T-cell (primary cell): ENCODE measurements at regions not wholly inside any gene's neighbourhood (a gene's known extent, or its start where the extent isn't known, plus 50 kb on each side); places are given as distances from the start of the nearest gene placed in this dataset.

Experiments used
- ATAC-seq, 4 experiments: fragments of 200-7000 bp in 3 of 4; fragments of 150-1000 bp in 1 of 4; cut with Tn5 transposase; replicated peaks in 1 of 4; 1 replicate in 3 of 4; 2 replicates in 1 of 4; pipeline ENCODE4 v1.10.0; 2021; ENCODE audit warnings: moderate library complexity in 3 of 4, mild to moderate bottlenecking in 2 of 4, moderate number of reproducible peaks in 1 of 4
- CTCF ChIA-PET, 2 donors: fragments of 300-600 bp; sonication (Branson Sonifier 250); formaldehyde crosslinking; loops; one replicate each; lab custom pipeline; 2022; ENCODE audit warnings: antibody characterized with exemption in 2 of 2; lab: Charles Lee
- POLR2A ChIA-PET, 2 donors: fragments of 300-600 bp; sonication (Branson Sonifier 250); formaldehyde crosslinking; loops; one replicate each; lab custom pipeline; 2022; ENCODE audit warnings: antibody characterized with exemption in 2 of 2; lab: Charles Lee
- DNase-seq, 35 experiments: peaks; one replicate each; pipeline versions ENCODE4 v3.0.0 to v3.0.0-alpha.2; 2013 to 2023
- H3K27ac ChIP-seq: one replicate; pipeline ENCODE4 v1.5.1; 2013; ENCODE audit warnings: low read length
- H3K27me3 ChIP-seq, 2 experiments: replicated peaks in 1 of 2; 1 replicate in 1 of 2; 2 replicates in 1 of 2; pipeline versions ENCODE4 v1.6.1 to v1.7.0; 2013; ENCODE audit warnings: low read length in 1 of 2, mixed read lengths in 1 of 2; ENCODE audit not compliant: control insufficient read depth in 2 of 2, insufficient read depth in 2 of 2; ENCODE audit errors: extremely low read depth in 1 of 2
- H3K36me3 ChIP-seq, 2 donors: 1 replicate in 1 of 2; 2 replicates in 1 of 2; pipeline versions ENCODE4 v1.6.1 to v1.7.0; 2013; ENCODE audit warnings: low read length in 1 of 2; ENCODE audit not compliant: control insufficient read depth in 2 of 2, insufficient read depth in 1 of 2; ENCODE audit errors: extremely low read depth in 1 of 2
- H3K4me1 ChIP-seq, 2 experiments: 1 replicate in 1 of 2; 2 replicates in 1 of 2; pipeline versions ENCODE4 v1.6.1 to v1.7.0; 2013; ENCODE audit warnings: low read length in 2 of 2, mixed read lengths in 1 of 2; ENCODE audit not compliant: insufficient read depth in 2 of 2, control insufficient read depth in 1 of 2; ENCODE audit errors: extremely low read depth in 1 of 2
- H3K4me3 ChIP-seq, 2 donors: 1 replicate in 1 of 2; 2 replicates in 1 of 2; pipeline versions ENCODE4 v1.5.1 to v1.7.0; 2013; ENCODE audit warnings: mild to moderate bottlenecking in 2 of 2, low read length in 1 of 2, moderate library complexity in 1 of 2; ENCODE audit not compliant: control insufficient read depth in 1 of 2; ENCODE audit errors: extremely low read depth in 1 of 2
- H3K9me3 ChIP-seq: 2 replicates; pipeline ENCODE4 v1.7.0; 2013
- H3K27ac Mint-ChIP-seq, 2 donors: one replicate each; pipeline ENCODE4 v1.8.0; 2020 to 2021; ENCODE audit warnings: mild to moderate bottlenecking in 2 of 2, mixed read lengths in 2 of 2
- H3K27me3 Mint-ChIP-seq, 2 donors: one replicate each; pipeline ENCODE4 v1.8.0; 2021 to 2022; ENCODE audit warnings: mixed read lengths in 2 of 2
- H3K36me3 Mint-ChIP-seq: one replicate; pipeline ENCODE4 v1.8.0; 2021; ENCODE audit warnings: mixed read lengths
- H3K4me1 Mint-ChIP-seq, 3 donors: one replicate each; pipeline ENCODE4 v1.8.0; 2020 to 2022; ENCODE audit warnings: mixed read lengths in 3 of 3, mild to moderate bottlenecking in 1 of 3
- H3K4me3 Mint-ChIP-seq, 3 donors: one replicate each; pipeline ENCODE4 v1.8.0; 2020 to 2022; ENCODE audit warnings: mild to moderate bottlenecking in 3 of 3, mixed read lengths in 3 of 3, moderate library complexity in 3 of 3
- H3K9me3 Mint-ChIP-seq, 3 donors: one replicate each; pipeline ENCODE4 v1.8.0; 2020 to 2022; ENCODE audit warnings: mixed read lengths in 3 of 3
- WGBS: methylation state at CpG from one replicate; pipeline ENCODE4 v1.1.5; 2013; ENCODE audit warnings: missing lambda C conversion rate; ENCODE audit not compliant: insufficient coverage; 5-methylcytosine and 5-hydroxymethylcytosine counted together

GRCh38 chr20:51966296-51966971, 164.1 kb upstream of the SALL4 start:
- Histone ChIP-seq H3K9me3 (no peaks in the 10 kb centered on the region), H3K4me3 (no peak overlapping the region), H3K27ac (no peak overlapping the region), H3K4me1 (no peaks in the 10 kb centered on the region), H3K36me3 (no peaks in the 10 kb centered on the region), H3K27me3 (peaks cover 0 to 6% of the 10 kb centered on the region in 2 experiments)
- ChIA-PET CTCF (interaction anchor here in 1 of 2 donors (0.6 kb wide), 1 partner anchor 15 kb away, joined by 3 read pairs; no protein-coding TSS in a partner anchor), POLR2A (no interaction called here)
- H3K27ac Mint-ChIP-seq: no peak overlapping the region
- no peaks in the 10 kb centered on the region for H3K36me3 Mint-ChIP-seq
- no peaks in the 10 kb centered on the region for H3K9me3 Mint-ChIP-seq
- 0% methylated on average over 1 of the region's 8 CpGs for WGBS
- no peak overlapping the region for H3K4me3 Mint-ChIP-seq
- no peaks in the 10 kb centered on the region for H3K4me1 Mint-ChIP-seq
- peaks cover 12 to 13% of the 10 kb centered on the region in 2 donors for H3K27me3 Mint-ChIP-seq
- DNase-seq: peak in 1 of 35 experiments; percentile 18
- no peak for ATAC-seq

- H3K27me3 ChIP-seq: peaks cover 0 to 2% of the 10 kb centered on the region in 2 experiments
- Mint-ChIP-seq H3K9me3 (no peaks in the 10 kb centered on the region), H3K4me1 (peaks cover 7 to 12% (median 10%) of the 10 kb centered on the region in 3 donors), H3K27ac (no peak overlapping the region), H3K36me3 (no peaks in the 10 kb centered on the region), H3K4me3 (no peak overlapping the region), H3K27me3 (peaks cover 23 to 26% of the 10 kb centered on the region in 2 donors)
- POLR2A ChIA-PET: no interaction called here
- H3K4me1 ChIP-seq: no peaks in the 10 kb centered on the region
- H3K9me3 ChIP-seq: no peaks in the 10 kb centered on the region
- no peaks in the 10 kb centered on the region for H3K36me3 ChIP-seq
- DNase-seq: no peak
- CTCF ChIA-PET: no interaction called here
- no peak overlapping the region for H3K4me3 ChIP-seq
- ATAC-seq: no peak
- H3K27ac ChIP-seq: no peak overlapping the region
- WGBS: 92% methylated on average over 4 of the region's 11 CpGs
Measured at GRCh38 chr20:51961964-51962761, 159.8 kb upstream of the SALL4 start.

- H3K36me3 ChIP-seq: no peaks in the 10 kb centered on the region
- no peaks in the 10 kb centered on the region for H3K4me1 ChIP-seq
- H3K27ac ChIP-seq: no peak overlapping the region
- ChIA-PET CTCF (no interaction called here), POLR2A (no interaction called here)
- Mint-ChIP-seq H3K4me1 (peaks cover 7 to 12% (median 10%) of the 10 kb centered on the region in 3 donors), H3K36me3 (no peaks in the 10 kb centered on the region), H3K9me3 (no peaks in the 10 kb centered on the region), H3K27me3 (peaks cover 20 to 23% of the 10 kb centered on the region in 2 donors), H3K4me3 (no peak overlapping the region), H3K27ac (no peak overlapping the region)
- H3K4me3 ChIP-seq: no peak overlapping the region
- no peaks in the 10 kb centered on the region for H3K9me3 ChIP-seq
- DNase-seq (no peak), ATAC-seq (no peak)
- H3K27me3 ChIP-seq: peaks cover 0 to 2% of the 10 kb centered on the region in 2 experiments
- 73% methylated on average over 2 of the region's 12 CpGs for WGBS
Measured at GRCh38 chr20:51960047-51960675, 157.8 kb upstream of the SALL4 start.

- Histone ChIP-seq H3K27ac (no peak overlapping the region), H3K27me3 (peaks cover 0 to 2% of the 10 kb centered on the region in 2 experiments), H3K36me3 (no peaks in the 10 kb centered on the region), H3K4me3 (no peak overlapping the region), H3K9me3 (no peaks in the 10 kb centered on the region), H3K4me1 (no peaks in the 10 kb centered on the region)
- ChIA-PET CTCF (interaction anchor here in 1 of 2 donors (0.7 kb wide), 1 partner anchor 167 kb away, joined by 3 read pairs; no protein-coding TSS in a partner anchor), POLR2A (no interaction called here)
- no peak overlapping the region for H3K27ac Mint-ChIP-seq
- H3K4me3 Mint-ChIP-seq: no peak overlapping the region
- peaks cover 7 to 12% (median 10%) of the 10 kb centered on the region in 3 donors for H3K4me1 Mint-ChIP-seq
- WGBS: no CpG with 5 or more reads among the region's 3 CpGs
- no peak for ATAC-seq
- H3K36me3 Mint-ChIP-seq: no peaks in the 10 kb centered on the region
- DNase-seq: no peak
- H3K9me3 Mint-ChIP-seq: no peaks in the 10 kb centered on the region
- H3K27me3 Mint-ChIP-seq: peaks cover 20 to 23% of the 10 kb centered on the region in 2 donors
Measured at GRCh38 chr20:51959066-51959542, 156.8 kb upstream of the SALL4 start.

- H3K36me3 ChIP-seq: no peaks in the 10 kb centered on the region
- Mint-ChIP-seq H3K9me3 (peaks cover 0 to 4% (median 0%) of the 10 kb centered on the region in 3 donors), H3K4me1 (peaks cover 7 to 12% (median 10%) of the 10 kb centered on the region in 3 donors), H3K36me3 (no peaks in the 10 kb centered on the region), H3K27ac (no peak overlapping the region), H3K4me3 (no peak overlapping the region), H3K27me3 (peaks cover 22 to 23% of the 10 kb centered on the region in 2 donors)
- WGBS: no CpG with 5 or more reads among the region's 11 CpGs
- ATAC-seq: no peak
- CTCF ChIA-PET: interaction anchor here in 1 of 2 donors (0.7 kb wide), 1 partner anchor 168 kb away, joined by 3 read pairs; no protein-coding TSS in a partner anchor
- H3K27me3 ChIP-seq: peaks cover 0 to 2% of the 10 kb centered on the region in 2 experiments
- DNase-seq: no peak
- no peak overlapping the region for H3K27ac ChIP-seq
- H3K4me3 ChIP-seq: no peak overlapping the region
- POLR2A ChIA-PET: no interaction called here
- H3K4me1 ChIP-seq: no peaks in the 10 kb centered on the region
- no peaks in the 10 kb centered on the region for H3K9me3 ChIP-seq
Measured at GRCh38 chr20:51958099-51959065, 156.1 kb upstream of the SALL4 start.
